ENCODE measurements at regions not wholly inside any gene's neighbourhood (a gene's known extent, or its start where the extent isn't known, plus 50 kb on each side); places are given as distances from the start of the nearest gene placed in this dataset.

- no peak for TF ChIP-seq CTCF (IDR thresholded peaks at IDR 0.05)
- no peak for TF ChIP-seq POLR2A (IDR thresholded peaks at IDR 0.05)
- no peak for TF ChIP-seq POLR2AphosphoS5 (IDR thresholded peaks at IDR 0.05)
Observed at GRCh38 chr4:64780664-64781063, 371.4 kb upstream of the TECRL start.

All from breast epithelium (tissue), 3 donors.